BLaER1 treated with 17β-estradiol and CSF1 and Interleukin-3, amounts not matched to agents 10 nM and 100 nM (cell line): ENCODE measurements at regions not wholly inside any gene's neighbourhood (a gene's known extent, or its start where the extent isn't known, plus 50 kb on each side); places are given as distances from the start of the nearest gene placed in this dataset.

Experiments used
- H3K27ac ChIP-seq, 11 experiments: shearing (Covaris generic); formaldehyde crosslinking; 2 replicates each; pipeline ENCODE4 v1.8.1; 2022
- H3K27me3 ChIP-seq, 11 experiments: shearing (Covaris generic); formaldehyde crosslinking; 2 replicates each; pipeline ENCODE4 v1.8.1; 2022
- H3K36me3 ChIP-seq, 11 experiments: shearing (Covaris generic); formaldehyde crosslinking; 2 replicates each; pipeline ENCODE4 v1.8.1; 2022
- H3K4me1 ChIP-seq, 10 experiments: shearing (Covaris generic); formaldehyde crosslinking; 2 replicates each; pipeline ENCODE4 v1.8.1; 2022
- H3K4me2 ChIP-seq, 11 experiments: shearing (Covaris generic); formaldehyde crosslinking; 2 replicates each; pipeline ENCODE4 v1.8.1; 2022
- H3K4me3 ChIP-seq, 10 experiments: shearing (Covaris generic); formaldehyde crosslinking; 2 replicates each; pipeline ENCODE4 v1.8.1; 2022
- H3K9ac ChIP-seq, 11 experiments: shearing (Covaris generic); formaldehyde crosslinking; 2 replicates each; pipeline ENCODE4 v1.8.1; 2022
- H3K9me3 ChIP-seq, 11 experiments: shearing (Covaris generic); formaldehyde crosslinking; replicated peaks in 1 of 11; 2 replicates each; pipeline ENCODE4 v1.8.1; 2022
- H4K20me1 ChIP-seq, 11 experiments: shearing (Covaris generic); formaldehyde crosslinking; 2 replicates each; pipeline ENCODE4 v1.8.1; 2022
- Cebpa-rat ChIP-seq, 11 experiments: shearing (Covaris generic); IDR thresholded peaks; 2 replicates each; pipeline ENCODE4 v1.8.1; 2022

DNA sequence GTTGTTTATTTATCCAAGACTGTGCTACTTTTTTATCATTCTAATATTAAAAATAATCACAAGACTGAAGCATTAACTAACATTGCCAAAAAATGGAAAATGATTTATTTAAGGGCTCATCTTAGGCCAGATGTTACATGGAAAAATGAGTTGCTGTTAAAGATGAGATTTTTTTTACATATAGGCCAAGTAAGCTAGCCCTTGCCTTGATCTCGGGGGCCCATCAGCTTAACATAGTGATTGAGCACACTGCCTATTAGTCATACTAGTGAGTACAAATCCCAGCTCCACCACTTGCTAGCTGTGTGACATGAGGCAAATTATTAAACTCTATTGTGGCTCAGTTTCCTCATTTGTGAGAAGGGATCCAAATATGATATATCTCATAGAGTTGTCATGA, 275.9 kb upstream of the SNX7 start:
- Histone ChIP-seq H3K4me1 (peaks cover 15 to 74% (median 25%) of the 10 kb centered on the region in 10 experiments), H3K27ac (no peak overlapping the region), H3K27me3 (no peaks in the 10 kb centered on the region), H4K20me1 (no peaks in the 10 kb centered on the region), H3K4me3 (no peak overlapping the region), H3K9me3 (no peaks in the 10 kb centered on the region), H3K4me2 (peak overlapping the region in 2 of 11 experiments; percentile 28 to 43; a peak in 3 of 22 replicates), H3K9ac (no peak overlapping the region), H3K36me3 (no peaks in the 10 kb centered on the region)
- TF ChIP-seq Cebpa-rat (IDR thresholded peaks at IDR 0.05) = no peak

DNA sequence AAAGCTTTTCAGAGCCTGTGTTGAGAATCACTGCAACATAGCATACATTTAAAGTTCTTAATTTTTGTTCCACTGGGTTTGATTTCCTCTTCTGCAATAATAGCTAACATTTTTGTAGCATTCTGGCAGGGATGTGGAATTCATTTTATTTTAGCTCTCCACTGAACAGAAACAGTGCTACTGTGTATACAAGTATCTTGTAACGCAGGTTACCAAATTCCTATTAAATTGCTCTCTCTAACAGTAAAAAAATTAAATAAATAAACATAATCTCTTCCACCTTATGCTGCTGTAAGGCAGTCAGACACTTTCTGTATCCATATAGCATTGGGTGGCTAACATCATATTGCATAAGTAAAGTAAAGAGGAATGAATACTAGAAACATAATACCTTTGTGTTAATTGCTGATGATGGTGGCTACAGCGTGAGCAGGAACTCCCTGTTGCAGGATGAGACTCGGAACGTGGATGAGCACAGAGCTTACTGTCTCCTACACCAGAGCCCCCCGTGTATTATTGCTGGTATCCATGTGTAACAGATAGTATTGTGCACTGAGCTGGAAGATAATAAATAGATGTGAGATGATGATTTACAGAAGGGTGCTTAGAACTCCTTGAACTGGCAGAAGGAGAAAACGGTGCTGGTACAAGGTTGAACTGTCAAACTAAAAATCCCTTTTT, 276.9 kb upstream of the SNX7 start:
- H3K27ac ChIP-seq = no peak overlapping the region

DNA sequence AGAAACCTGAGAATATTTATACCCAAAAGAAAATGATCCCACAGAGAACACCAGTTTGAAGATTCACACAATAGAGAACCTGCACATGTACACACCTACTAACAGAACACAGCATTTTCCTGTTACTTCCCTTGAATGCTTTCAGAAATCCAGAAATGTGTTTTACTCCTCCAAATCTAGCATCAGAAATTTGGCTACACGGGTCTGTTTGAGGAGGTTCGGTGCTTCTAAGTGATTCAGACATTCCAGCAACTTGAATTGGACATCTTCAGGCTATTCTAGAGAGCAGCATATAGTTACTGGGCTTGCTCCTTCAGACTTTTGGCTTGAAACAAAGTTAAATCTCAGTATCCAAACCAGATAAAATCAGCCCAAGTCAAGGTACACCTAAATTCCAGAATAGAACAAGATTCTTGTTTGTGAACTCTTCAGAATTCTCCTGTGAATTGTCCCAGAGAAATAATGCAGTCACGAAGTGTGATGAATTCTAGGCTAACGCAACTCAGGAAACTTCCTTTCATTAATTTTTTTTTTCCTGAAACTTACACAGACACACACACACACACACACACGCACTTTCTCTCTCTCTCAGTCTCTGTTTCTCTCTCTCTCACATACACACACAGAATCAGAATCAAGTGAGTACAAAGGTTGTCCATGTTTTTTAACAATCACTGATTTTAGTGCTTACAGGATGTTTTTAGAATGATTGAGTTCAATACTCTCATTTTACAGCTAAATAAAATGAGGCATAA, 278.4 kb upstream of the SNX7 start:
- Histone ChIP-seq H4K20me1 (no peaks in the 10 kb centered on the region), H3K36me3 (no peaks in the 10 kb centered on the region)
- TF ChIP-seq Cebpa-rat (IDR thresholded peaks at IDR 0.05) = no peak

More for the DNA sequence above, 276.9 kb upstream of the SNX7 start:
- Histone ChIP-seq H3K36me3 (no peaks in the 10 kb centered on the region), H3K4me2 (peak overlapping the region in 3 of 11 experiments; percentile 34 to 45 (median 43); a peak in 5 of 22 replicates), H3K4me1 (peaks cover 15 to 65% (median 25%) of the 10 kb centered on the region in 10 experiments), H3K9ac (no peak overlapping the region), H3K4me3 (no peak overlapping the region), H4K20me1 (no peaks in the 10 kb centered on the region), H3K9me3 (no peaks in the 10 kb centered on the region), H3K27me3 (no peaks in the 10 kb centered on the region)
- TF ChIP-seq Cebpa-rat (IDR thresholded peaks at IDR 0.05) = no peak

DNA sequence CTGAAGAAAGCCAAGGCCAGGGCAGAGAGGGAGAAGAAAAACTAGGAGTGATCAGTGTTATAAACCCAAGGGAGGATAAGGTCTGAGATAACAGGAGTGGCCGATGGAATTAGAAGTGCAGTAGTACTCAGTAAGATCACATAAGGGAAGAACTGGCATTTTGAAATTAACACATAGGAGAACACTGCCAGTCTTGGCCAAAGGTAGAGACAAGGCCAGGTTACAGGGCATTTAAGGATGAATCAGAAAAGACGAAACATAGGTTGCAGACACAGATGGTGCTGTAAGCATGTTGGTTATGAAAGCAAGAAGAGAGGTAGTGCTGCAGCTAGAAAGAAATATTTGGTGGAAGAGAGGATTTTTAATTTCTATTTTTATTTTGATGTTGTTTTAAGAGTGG, 278.9 kb upstream of the SNX7 start:
- no peaks in the 10 kb centered on the region for H3K36me3 ChIP-seq
- no peak for TF ChIP-seq Cebpa-rat (IDR thresholded peaks at IDR 0.05)
- H4K20me1 ChIP-seq = no peaks in the 10 kb centered on the region
- peak overlapping the region in 3 of 11 experiments; percentile 25 to 60 (median 57); a peak in 6 of 22 replicates for H3K4me2 ChIP-seq
- no peaks in the 10 kb centered on the region for H3K27me3 ChIP-seq
- H3K9me3 ChIP-seq = no peaks in the 10 kb centered on the region
- no peak overlapping the region for H3K27ac ChIP-seq
- H3K9ac ChIP-seq = no peak overlapping the region
- peaks cover 3 to 45% (median 6%) of the 10 kb centered on the region in 10 experiments for H3K4me1 ChIP-seq
- no peak overlapping the region for H3K4me3 ChIP-seq

More for the DNA sequence above, 278.4 kb upstream of the SNX7 start:
- no peak overlapping the region for H3K4me3 ChIP-seq
- H3K9me3 ChIP-seq = no peaks in the 10 kb centered on the region
- H3K4me1 ChIP-seq = peaks cover 8 to 51% (median 12%) of the 10 kb centered on the region in 10 experiments
- H3K27me3 ChIP-seq = no peaks in the 10 kb centered on the region
- H3K4me2 ChIP-seq = peak overlapping the region in 1 of 11 experiments; percentile 57; a peak in 3 of 22 replicates
- no peak overlapping the region for H3K27ac ChIP-seq
- H3K9ac ChIP-seq = no peak overlapping the region

DNA sequence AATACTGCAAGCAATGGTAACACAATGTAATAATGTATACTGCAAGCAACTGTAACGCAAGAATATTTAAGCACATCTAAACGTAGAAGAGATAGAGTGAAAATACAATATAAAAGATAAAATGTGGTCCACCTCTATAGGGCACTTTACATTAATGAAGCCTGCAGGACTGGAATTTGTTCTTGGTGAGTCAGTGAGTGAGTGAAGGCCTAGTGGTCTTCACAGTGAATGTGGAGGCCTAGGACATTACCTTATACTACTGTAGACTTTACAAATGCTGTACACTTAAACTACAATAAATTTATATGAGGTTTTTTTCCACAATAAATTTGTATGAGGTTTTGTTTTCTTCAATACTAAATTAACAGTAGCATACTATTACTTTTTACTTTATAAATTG, 287.4 kb upstream of the SNX7 start:
- peaks cover 0 to 24% (median 11%) of the 10 kb centered on the region in 10 experiments; a peak in 12 of 20 replicates for H3K4me1 ChIP-seq
- no peak overlapping the region for H3K27ac ChIP-seq
- H3K36me3 ChIP-seq = no peaks in the 10 kb centered on the region
- peak overlapping the region in 2 of 11 experiments; percentile 64 to 76; a peak in 4 of 22 replicates for H3K4me2 ChIP-seq
- no peaks in the 10 kb centered on the region for H4K20me1 ChIP-seq
- no peaks in the 10 kb centered on the region for H3K9me3 ChIP-seq
- no peaks in the 10 kb centered on the region for H3K27me3 ChIP-seq
- H3K4me3 ChIP-seq = no peak overlapping the region
- no peak for TF ChIP-seq Cebpa-rat (IDR thresholded peaks at IDR 0.05)
- no peak overlapping the region for H3K9ac ChIP-seq

DNA sequence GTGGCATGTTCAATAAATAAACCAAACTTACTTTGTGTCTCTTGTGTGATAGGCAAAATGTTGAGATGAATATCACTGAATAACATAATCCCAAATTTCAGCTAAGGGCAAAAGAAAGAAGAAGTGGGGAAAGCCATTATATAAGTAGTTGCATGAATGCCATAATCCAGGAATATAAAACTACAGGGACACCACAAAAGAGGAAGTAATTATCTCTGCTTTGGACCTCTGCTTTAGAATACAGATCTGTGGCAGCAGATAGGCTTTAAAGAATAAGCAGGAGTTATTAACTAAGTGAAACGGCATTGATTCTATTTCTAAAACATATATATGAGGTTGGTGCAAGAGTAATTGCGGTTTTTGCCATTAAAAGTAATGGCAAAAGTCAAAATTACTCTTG, 288.5 kb upstream of the SNX7 start:
- no peak overlapping the region for H3K4me3 ChIP-seq
- no peak overlapping the region for H3K9ac ChIP-seq
- H3K4me2 ChIP-seq = peak overlapping the region in 3 of 11 experiments; percentile 44 to 76 (median 64); a peak in 4 of 22 replicates
- no peaks in the 10 kb centered on the region for H3K27me3 ChIP-seq
- no peaks in the 10 kb centered on the region for H4K20me1 ChIP-seq
- no peak overlapping the region for H3K27ac ChIP-seq
- no peaks in the 10 kb centered on the region for H3K9me3 ChIP-seq
- TF ChIP-seq Cebpa-rat (IDR thresholded peaks at IDR 0.05) = no peak
- peaks cover 0 to 33% (median 13%) of the 10 kb centered on the region in 10 experiments; a peak in 12 of 20 replicates for H3K4me1 ChIP-seq
- H3K36me3 ChIP-seq = no peaks in the 10 kb centered on the region

DNA sequence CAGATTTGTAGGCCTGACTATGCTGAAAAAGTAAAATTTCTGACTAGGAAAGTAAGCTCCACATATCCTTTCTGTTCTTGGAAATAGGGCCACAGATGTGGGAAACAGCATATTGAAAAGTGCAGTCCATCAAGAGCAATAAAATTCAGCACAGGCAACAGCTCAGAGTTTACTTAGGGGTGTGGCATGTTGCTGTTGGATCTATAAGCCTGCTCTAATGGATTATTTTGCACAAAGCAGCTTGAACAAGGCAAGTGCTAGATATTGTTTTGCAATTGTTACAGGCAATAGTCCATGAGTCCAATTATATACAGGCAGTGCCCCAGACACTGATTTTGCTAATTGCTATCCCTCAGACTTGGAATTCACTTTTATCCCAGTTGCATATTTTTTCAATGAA, 289.8 kb upstream of the SNX7 start:
- Histone ChIP-seq H3K4me1 (peaks cover 0 to 33% (median 13%) of the 10 kb centered on the region in 10 experiments; a peak in 12 of 20 replicates), H3K36me3 (no peaks in the 10 kb centered on the region), H3K4me3 (no peak overlapping the region), H3K9ac (no peak overlapping the region), H3K9me3 (peaks cover 0 to 9% (median 4%) of the 10 kb centered on the region in 11 experiments; a peak in 8 of 22 replicates), H4K20me1 (no peaks in the 10 kb centered on the region), H3K27me3 (no peaks in the 10 kb centered on the region), H3K4me2 (no peak overlapping the region), H3K27ac (no peak overlapping the region)
- TF ChIP-seq Cebpa-rat (IDR thresholded peaks at IDR 0.05) = 0 out of 22 replicates have a peak, but pooled peaks of 1 of the 11 experiments have one; percentile 6

DNA sequence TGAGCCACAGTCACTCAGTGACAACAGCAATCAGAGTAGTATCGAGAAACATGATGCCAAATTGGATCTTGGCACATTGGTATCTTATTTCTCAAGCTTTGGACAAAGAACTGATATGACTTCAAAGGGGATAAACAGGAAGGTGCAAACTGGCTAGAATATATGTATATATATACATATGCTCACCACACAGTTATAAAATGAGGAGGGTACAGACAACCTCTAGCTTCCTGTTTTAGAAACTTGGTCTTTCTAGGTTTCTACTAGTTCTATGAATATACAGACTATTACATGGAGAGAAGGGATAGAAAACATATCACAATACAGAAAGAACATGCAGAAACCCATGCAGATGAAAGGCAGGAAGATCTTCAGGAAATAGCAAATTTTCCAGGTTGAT, 292.1 kb upstream of the SNX7 start:
- peaks cover 0 to 26% (median 8%) of the 10 kb centered on the region in 11 experiments; a peak in 13 of 22 replicates for H3K9me3 ChIP-seq
- H3K4me2 ChIP-seq = peak overlapping the region in 6 of 11 experiments; percentile 20 to 46 (median 34); a peak in 10 of 22 replicates
- H3K9ac ChIP-seq = no peak overlapping the region

DNA sequence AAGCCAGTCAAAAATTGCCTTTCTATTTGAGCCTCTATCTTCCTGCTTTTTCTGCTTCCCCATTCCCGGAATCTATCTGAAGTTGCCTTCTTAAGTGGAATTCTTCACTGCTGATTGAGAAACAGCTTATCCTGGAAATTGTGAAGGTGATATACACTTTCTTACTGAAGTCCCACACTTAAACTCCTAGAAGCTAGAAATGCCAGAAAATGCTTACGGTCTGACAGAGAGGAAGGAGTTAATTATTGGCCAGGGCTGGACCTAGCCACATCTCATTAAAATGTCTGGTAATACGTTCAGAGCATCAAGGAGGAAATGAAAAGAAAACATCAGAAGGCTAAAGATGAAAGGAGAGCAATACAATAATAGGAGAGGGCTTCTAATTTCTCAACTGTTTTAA, 292.5 kb upstream of the SNX7 start:
- TF ChIP-seq Cebpa-rat (IDR thresholded peaks at IDR 0.05) = no peak
- H3K36me3 ChIP-seq = no peaks in the 10 kb centered on the region
- H3K27me3 ChIP-seq = no peaks in the 10 kb centered on the region
- peaks cover 0 to 30% (median 11%) of the 10 kb centered on the region in 11 experiments; a peak in 13 of 22 replicates for H3K9me3 ChIP-seq
- no peaks in the 10 kb centered on the region for H4K20me1 ChIP-seq
- no peak overlapping the region for H3K27ac ChIP-seq
- H3K4me1 ChIP-seq = peaks cover 0 to 40% (median 13%) of the 10 kb centered on the region in 10 experiments; a peak in 12 of 20 replicates
- H3K4me2 ChIP-seq = peak overlapping the region in 6 of 11 experiments; percentile 20 to 46 (median 34); a peak in 9 of 22 replicates
- no peak overlapping the region for H3K4me3 ChIP-seq
- H3K9ac ChIP-seq = no peak overlapping the region

More for the DNA sequence above, 292.1 kb upstream of the SNX7 start:
- Histone ChIP-seq H3K4me3 (no peak overlapping the region), H3K4me1 (peaks cover 0 to 36% (median 13%) of the 10 kb centered on the region in 10 experiments; a peak in 12 of 20 replicates), H3K27ac (no peak overlapping the region), H4K20me1 (no peaks in the 10 kb centered on the region), H3K36me3 (no peaks in the 10 kb centered on the region), H3K27me3 (no peaks in the 10 kb centered on the region)
- no peak for TF ChIP-seq Cebpa-rat (IDR thresholded peaks at IDR 0.05)
